Type B pancreatic cell (in vitro differentiated cells): ENCODE measurements at regions not wholly inside any gene's neighbourhood (a gene's known extent, or its start where the extent isn't known, plus 50 kb on each side); places are given as distances from the start of the nearest gene placed in this dataset.

Experiments
- DNase-seq: peaks from one replicate; pipeline ENCODE4 v3.0.0; 2021; ENCODE audit warnings: mixed read lengths; ENCODE audit not compliant: unreplicated experiment; ENCODE audit errors: extremely low spot score
- H3K27ac Mint-ChIP-seq: 2 replicates; pipeline ENCODE4 v1.8.0; 2021; ENCODE audit warnings: mild to moderate bottlenecking, mixed read lengths
- H3K27me3 Mint-ChIP-seq: 2 replicates; pipeline ENCODE4 v1.8.0; 2021; ENCODE audit warnings: mixed read lengths
- H3K36me3 Mint-ChIP-seq: 2 replicates; pipeline ENCODE4 v1.8.0; 2021; ENCODE audit warnings: mixed read lengths
- H3K4me1 Mint-ChIP-seq: one replicate; pipeline ENCODE4 v1.8.0; 2021; ENCODE audit warnings: mixed read lengths; ENCODE audit not compliant: unreplicated experiment
- H3K4me3 Mint-ChIP-seq: 2 replicates; pipeline ENCODE4 v1.8.0; 2021; ENCODE audit warnings: mild to moderate bottlenecking, mixed read lengths
- H3K9me3 Mint-ChIP-seq: 2 replicates; pipeline ENCODE4 v1.8.0; 2021; ENCODE audit warnings: mixed read lengths
- TF ChIP-seq, protein P1 (sequence below): fragments of 200-600 bp; sonication (generic); conservative IDR thresholded peaks from 2 replicates; pipeline ENCODE4 v1.5.0; 2021; ENCODE audit warnings: antibody characterized with exemption, mild to moderate bottlenecking

DNA sequence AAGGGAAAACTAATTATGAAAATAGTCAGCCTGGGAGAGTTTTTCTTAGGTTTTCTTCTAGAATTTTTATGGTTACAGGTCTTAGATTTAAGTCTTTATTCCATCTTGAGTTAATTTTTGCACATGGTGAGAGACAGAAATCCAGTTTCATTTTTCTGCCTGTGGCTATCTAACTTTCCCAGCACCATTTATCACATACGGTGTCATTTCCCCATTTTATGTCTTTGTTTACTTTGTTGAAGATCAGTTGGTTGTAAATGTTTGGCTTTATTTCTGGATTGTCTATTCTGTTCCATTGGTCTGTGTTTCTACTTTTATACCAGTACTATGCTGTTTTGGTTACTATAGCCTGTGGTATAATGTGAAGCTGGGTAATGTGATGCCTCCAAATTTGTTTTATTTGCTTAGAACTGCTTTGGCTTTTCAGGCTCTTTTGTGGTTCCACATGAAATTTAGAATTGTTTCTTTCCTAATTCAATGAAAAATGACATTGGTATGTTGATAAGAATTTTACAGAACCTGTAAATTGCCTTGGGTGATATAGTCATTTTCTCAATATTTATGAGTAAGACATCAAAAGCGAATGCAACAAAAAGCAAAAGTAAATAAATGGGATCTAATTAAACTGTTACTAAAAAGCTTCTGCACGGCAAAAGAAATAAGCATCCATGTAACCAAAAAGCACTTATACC lies 146.1 kb upstream of the NOL4 start:
- Mint-ChIP-seq H3K4me1 (peaks cover 4% of the 10 kb centered on the region), H3K27me3 (no peaks in the 10 kb centered on the region), H3K4me3 (no peak overlapping the region), H3K36me3 (no peaks in the 10 kb centered on the region), H3K9me3 (no peaks in the 10 kb centered on the region), H3K27ac (no peak overlapping the region)
- no peak for DNase-seq
- TF ChIP-seq, protein P1, sequence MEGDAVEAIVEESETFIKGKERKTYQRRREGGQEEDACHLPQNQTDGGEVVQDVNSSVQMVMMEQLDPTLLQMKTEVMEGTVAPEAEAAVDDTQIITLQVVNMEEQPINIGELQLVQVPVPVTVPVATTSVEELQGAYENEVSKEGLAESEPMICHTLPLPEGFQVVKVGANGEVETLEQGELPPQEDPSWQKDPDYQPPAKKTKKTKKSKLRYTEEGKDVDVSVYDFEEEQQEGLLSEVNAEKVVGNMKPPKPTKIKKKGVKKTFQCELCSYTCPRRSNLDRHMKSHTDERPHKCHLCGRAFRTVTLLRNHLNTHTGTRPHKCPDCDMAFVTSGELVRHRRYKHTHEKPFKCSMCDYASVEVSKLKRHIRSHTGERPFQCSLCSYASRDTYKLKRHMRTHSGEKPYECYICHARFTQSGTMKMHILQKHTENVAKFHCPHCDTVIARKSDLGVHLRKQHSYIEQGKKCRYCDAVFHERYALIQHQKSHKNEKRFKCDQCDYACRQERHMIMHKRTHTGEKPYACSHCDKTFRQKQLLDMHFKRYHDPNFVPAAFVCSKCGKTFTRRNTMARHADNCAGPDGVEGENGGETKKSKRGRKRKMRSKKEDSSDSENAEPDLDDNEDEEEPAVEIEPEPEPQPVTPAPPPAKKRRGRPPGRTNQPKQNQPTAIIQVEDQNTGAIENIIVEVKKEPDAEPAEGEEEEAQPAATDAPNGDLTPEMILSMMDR = no peak

DNA sequence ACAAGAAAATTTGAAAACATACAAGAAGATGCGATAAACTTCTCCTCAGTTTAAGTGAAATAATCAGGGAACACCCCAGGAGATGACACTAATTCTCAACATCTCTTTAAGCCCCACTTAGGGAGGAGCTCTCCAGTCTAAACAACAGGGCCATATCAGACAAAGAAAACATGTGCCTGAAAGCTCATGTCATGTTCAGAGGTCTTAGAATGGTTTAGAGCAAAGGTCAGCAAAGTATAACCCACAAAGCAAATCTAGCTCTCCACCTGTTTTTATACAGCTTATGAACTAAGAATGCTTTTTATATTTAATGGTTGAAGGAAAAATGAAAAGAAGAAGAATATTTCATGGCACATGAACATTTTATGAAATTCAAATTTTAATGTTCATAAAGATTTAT lies 155.6 kb upstream of the NOL4 start:
- H3K27ac Mint-ChIP-seq = no peak overlapping the region
- H3K4me1 Mint-ChIP-seq = no peaks in the 10 kb centered on the region
- no peak overlapping the region for H3K4me3 Mint-ChIP-seq
- no peak for DNase-seq
- no peaks in the 10 kb centered on the region for H3K9me3 Mint-ChIP-seq
- TF ChIP-seq, protein P1 = no peak
- no peaks in the 10 kb centered on the region for H3K27me3 Mint-ChIP-seq
- H3K36me3 Mint-ChIP-seq = no peaks in the 10 kb centered on the region

DNA sequence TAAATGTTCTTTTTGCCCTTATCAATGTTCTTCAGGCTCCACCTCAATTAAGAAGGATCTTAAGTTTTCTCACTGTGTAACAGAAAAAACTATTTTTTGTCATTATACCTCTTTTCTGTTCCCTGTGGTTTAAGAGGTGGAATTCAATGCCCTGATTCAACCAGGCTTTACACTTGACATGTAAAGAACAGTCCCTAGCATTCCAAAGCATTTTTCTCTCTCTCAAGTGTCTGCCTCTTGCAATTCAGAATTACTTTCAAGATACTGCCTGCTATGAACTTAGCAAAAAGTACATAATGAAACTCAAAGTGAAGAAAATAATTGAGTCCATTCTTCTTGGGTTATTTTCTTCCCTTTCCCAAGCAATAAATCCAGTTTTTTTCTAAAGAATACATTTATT lies 160.6 kb upstream of the NOL4 start:
- TF ChIP-seq, protein P1 = no peak
- no peaks in the 10 kb centered on the region for H3K27me3 Mint-ChIP-seq
- H3K36me3 Mint-ChIP-seq = no peaks in the 10 kb centered on the region
- no peak overlapping the region for H3K4me3 Mint-ChIP-seq
- no peaks in the 10 kb centered on the region for H3K4me1 Mint-ChIP-seq
- H3K9me3 Mint-ChIP-seq = peaks cover 3% of the 10 kb centered on the region
- no peak for DNase-seq
- H3K27ac Mint-ChIP-seq = no peak overlapping the region

DNA sequence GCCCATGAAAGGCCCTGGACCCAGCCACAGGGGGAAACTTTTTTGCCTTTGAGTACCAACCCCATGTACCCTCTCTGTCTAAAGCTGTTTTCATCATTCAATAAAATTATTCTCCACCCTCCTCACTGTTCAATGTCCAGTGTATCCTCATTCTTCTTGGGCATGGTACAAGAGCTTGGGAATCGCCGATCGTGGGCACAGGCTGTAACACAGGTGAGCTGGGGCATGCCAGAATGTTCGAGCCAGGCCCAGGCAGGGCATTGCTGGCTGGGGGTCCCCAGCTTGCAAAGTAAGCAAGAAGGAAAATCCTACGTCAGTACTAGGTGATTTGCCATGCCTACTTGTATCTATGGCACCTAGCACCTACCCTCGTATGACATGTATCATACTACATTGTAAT lies 162.1 kb upstream of the NOL4 start:
- peaks cover 3% of the 10 kb centered on the region for H3K9me3 Mint-ChIP-seq
- H3K4me1 Mint-ChIP-seq = no peaks in the 10 kb centered on the region
- H3K27ac Mint-ChIP-seq = no peak overlapping the region
- no peak overlapping the region for H3K4me3 Mint-ChIP-seq
- TF ChIP-seq, protein P1 = no peak
- no peaks in the 10 kb centered on the region for H3K27me3 Mint-ChIP-seq
- no peak for DNase-seq
- no peaks in the 10 kb centered on the region for H3K36me3 Mint-ChIP-seq

DNA sequence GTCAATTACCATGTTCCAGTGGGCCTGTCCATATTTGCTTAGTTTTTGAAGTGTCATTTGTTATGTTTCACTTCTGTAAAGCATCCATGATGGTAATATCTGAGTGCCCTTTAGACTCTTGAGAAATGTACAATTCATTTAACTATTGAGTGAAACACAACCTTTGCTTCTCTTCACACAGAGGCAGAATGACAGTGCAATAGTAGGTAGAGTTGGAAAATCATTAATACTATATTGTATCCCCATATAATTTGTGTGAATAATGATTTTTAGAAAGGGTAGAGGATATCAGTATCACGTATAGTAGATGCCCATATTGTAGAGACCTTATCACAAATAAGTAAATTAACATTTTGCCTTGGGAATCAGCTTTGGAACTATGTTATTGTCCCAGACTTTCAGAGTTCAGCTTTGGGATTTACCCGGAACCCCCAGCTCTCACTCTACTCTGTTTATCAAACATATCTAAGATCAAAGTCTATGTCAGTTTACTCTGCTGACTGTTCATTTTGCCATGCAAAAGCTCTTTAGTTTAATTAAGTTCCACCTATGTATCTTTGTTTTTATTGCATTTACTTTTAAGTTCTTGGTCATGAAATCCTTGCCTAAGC lies 172.7 kb upstream of the NOL4 start:
- no peak for DNase-seq
- TF ChIP-seq, protein P1 = no peak
- Mint-ChIP-seq H3K9me3 (no peaks in the 10 kb centered on the region), H3K4me3 (no peak overlapping the region), H3K27ac (no peak overlapping the region), H3K4me1 (no peaks in the 10 kb centered on the region), H3K27me3 (peaks cover 3% of the 10 kb centered on the region), H3K36me3 (no peaks in the 10 kb centered on the region)
